ENCODE measurements at regions not wholly inside any gene's neighbourhood (a gene's known extent, or its start where the extent isn't known, plus 50 kb on each side); places are given as distances from the start of the nearest gene placed in this dataset.

DNA sequence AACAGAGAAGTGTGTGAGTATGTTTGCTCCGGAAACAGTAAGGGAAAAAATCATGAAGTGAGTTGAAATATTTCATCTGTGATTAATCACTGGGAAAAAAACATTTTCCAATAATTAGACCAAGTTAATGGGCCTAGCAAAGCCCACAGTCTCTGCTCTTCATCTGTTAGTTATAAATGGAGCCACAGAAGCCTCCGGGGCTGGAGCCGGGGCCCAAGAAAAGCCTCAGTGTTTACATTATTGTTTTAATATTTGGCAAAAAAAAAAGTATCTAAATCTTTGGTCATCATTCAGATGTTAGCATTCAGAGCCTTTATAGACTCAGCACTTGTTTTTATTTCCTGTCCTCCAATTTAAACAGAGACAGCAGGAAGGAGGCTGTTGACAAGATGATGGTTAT, 115.0 kb downstream of the UBE2U start:
- TF ChIP-seq CEBPB (IDR thresholded peaks at IDR 0.05): no peak
- no peak for TF ChIP-seq YY1 (IDR thresholded peaks at IDR 0.05; ENCODE audit: low read depth)
- no peak for TF ChIP-seq FOXM1 (IDR thresholded peaks at IDR 0.05; ENCODE audit: borderline replicate concordance, low read depth)
- TF ChIP-seq ZBTB7A (IDR thresholded peaks at IDR 0.05; ENCODE audit: low read depth): no peak
- no peak for TF ChIP-seq EGR1 (IDR thresholded peaks at IDR 0.05)
- no peak for TF ChIP-seq TCF12 (IDR thresholded peaks at IDR 0.05; ENCODE audit: low read depth)
- TF ChIP-seq, protein P1, sequence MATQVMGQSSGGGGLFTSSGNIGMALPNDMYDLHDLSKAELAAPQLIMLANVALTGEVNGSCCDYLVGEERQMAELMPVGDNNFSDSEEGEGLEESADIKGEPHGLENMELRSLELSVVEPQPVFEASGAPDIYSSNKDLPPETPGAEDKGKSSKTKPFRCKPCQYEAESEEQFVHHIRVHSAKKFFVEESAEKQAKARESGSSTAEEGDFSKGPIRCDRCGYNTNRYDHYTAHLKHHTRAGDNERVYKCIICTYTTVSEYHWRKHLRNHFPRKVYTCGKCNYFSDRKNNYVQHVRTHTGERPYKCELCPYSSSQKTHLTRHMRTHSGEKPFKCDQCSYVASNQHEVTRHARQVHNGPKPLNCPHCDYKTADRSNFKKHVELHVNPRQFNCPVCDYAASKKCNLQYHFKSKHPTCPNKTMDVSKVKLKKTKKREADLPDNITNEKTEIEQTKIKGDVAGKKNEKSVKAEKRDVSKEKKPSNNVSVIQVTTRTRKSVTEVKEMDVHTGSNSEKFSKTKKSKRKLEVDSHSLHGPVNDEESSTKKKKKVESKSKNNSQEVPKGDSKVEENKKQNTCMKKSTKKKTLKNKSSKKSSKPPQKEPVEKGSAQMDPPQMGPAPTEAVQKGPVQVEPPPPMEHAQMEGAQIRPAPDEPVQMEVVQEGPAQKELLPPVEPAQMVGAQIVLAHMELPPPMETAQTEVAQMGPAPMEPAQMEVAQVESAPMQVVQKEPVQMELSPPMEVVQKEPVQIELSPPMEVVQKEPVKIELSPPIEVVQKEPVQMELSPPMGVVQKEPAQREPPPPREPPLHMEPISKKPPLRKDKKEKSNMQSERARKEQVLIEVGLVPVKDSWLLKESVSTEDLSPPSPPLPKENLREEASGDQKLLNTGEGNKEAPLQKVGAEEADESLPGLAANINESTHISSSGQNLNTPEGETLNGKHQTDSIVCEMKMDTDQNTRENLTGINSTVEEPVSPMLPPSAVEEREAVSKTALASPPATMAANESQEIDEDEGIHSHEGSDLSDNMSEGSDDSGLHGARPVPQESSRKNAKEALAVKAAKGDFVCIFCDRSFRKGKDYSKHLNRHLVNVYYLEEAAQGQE (IDR thresholded peaks at IDR 0.05; ENCODE audit: low read depth): no peak
- no peak for TF ChIP-seq TAF1 (IDR thresholded peaks at IDR 0.05; ENCODE audit: low read depth)
- TF ChIP-seq NFIC (IDR thresholded peaks at IDR 0.05): no peak
- TF ChIP-seq CREB1 (IDR thresholded peaks at IDR 0.05; ENCODE audit: low read depth): no peak
- TF ChIP-seq, protein P2, sequence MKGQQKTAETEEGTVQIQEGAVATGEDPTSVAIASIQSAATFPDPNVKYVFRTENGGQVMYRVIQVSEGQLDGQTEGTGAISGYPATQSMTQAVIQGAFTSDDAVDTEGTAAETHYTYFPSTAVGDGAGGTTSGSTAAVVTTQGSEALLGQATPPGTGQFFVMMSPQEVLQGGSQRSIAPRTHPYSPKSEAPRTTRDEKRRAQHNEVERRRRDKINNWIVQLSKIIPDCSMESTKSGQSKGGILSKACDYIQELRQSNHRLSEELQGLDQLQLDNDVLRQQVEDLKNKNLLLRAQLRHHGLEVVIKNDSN (IDR thresholded peaks at IDR 0.05): no peak
- TF ChIP-seq EP300 (IDR thresholded peaks at IDR 0.05; ENCODE audit: borderline replicate concordance): no peak
- no peak for TF ChIP-seq TEAD4 (IDR thresholded peaks at IDR 0.05)
- TF ChIP-seq RAD21 (IDR thresholded peaks at IDR 0.05; ENCODE audit: low read depth): no peak
- TF ChIP-seq, protein P3, sequence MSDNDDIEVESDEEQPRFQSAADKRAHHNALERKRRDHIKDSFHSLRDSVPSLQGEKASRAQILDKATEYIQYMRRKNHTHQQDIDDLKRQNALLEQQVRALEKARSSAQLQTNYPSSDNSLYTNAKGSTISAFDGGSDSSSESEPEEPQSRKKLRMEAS (IDR thresholded peaks at IDR 0.05): no peak

DNA sequence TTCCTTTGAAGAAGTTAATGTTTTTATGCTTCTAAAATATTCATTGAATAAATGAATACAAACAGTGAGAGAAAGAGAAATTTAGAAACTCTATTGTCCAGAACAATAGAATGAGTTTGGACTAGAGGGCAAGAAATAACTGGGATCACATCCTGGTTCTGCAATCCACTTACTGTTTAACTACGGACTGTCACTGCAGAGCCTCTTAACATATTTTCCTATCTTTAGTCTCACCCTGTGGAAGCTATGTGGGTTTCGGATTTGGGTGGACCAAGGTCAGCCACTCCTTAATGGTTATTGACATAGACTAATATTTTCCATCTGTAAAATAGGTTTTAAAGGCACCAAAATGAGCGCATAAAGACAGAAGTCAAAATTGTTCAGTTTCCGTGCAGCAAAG, 116.6 kb downstream of the UBE2U start:
- TF ChIP-seq EGR1 (IDR thresholded peaks at IDR 0.05) (no peak), TCF12 (IDR thresholded peaks at IDR 0.05; ENCODE audit: low read depth) (no peak), RAD21 (IDR thresholded peaks at IDR 0.05; ENCODE audit: low read depth) (no peak), TAF1 (IDR thresholded peaks at IDR 0.05; ENCODE audit: low read depth) (no peak), TEAD4 (IDR thresholded peaks at IDR 0.05) (no peak), CEBPB (IDR thresholded peaks at IDR 0.05) (no peak), NFIC (IDR thresholded peaks at IDR 0.05) (no peak), EP300 (IDR thresholded peaks at IDR 0.05; ENCODE audit: borderline replicate concordance) (no peak), CREB1 (IDR thresholded peaks at IDR 0.05; ENCODE audit: low read depth) (no peak), FOXM1 (IDR thresholded peaks at IDR 0.05; ENCODE audit: borderline replicate concordance, low read depth) (no peak), ZBTB7A (IDR thresholded peaks at IDR 0.05; ENCODE audit: low read depth) (no peak), YY1 (IDR thresholded peaks at IDR 0.05; ENCODE audit: low read depth) (no peak)
- TF ChIP-seq, protein P1 (IDR thresholded peaks at IDR 0.05; ENCODE audit: low read depth): no peak
- TF ChIP-seq, protein P3 (IDR thresholded peaks at IDR 0.05): no peak
- TF ChIP-seq, protein P2 (IDR thresholded peaks at IDR 0.05): no peak

DNA sequence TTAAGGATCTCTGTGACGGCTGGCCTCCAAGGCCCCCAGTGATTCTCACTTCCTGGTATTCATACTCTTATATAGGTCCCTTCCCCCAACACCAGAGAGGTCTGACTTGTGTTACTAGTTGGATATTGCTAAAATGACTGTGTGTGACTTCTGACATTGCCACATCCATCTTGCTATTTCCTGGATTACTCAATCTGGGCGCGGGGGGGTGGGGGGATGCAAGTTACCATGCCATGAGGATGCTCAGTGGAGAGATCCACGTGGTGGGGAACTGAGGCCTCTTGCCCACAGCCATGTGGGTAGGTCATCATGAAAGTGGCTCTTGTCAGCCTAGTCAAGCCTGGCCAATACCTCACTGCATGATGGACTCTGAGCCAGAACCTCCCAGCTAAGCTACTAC, 117.0 kb downstream of the UBE2U start:
- TF ChIP-seq, protein P1 (IDR thresholded peaks at IDR 0.05; ENCODE audit: low read depth): no peak
- TF ChIP-seq EGR1 (IDR thresholded peaks at IDR 0.05) (no peak), RAD21 (IDR thresholded peaks at IDR 0.05; ENCODE audit: low read depth) (no peak), TEAD4 (IDR thresholded peaks at IDR 0.05) (no peak), YY1 (IDR thresholded peaks at IDR 0.05; ENCODE audit: low read depth) (no peak)

DNA sequence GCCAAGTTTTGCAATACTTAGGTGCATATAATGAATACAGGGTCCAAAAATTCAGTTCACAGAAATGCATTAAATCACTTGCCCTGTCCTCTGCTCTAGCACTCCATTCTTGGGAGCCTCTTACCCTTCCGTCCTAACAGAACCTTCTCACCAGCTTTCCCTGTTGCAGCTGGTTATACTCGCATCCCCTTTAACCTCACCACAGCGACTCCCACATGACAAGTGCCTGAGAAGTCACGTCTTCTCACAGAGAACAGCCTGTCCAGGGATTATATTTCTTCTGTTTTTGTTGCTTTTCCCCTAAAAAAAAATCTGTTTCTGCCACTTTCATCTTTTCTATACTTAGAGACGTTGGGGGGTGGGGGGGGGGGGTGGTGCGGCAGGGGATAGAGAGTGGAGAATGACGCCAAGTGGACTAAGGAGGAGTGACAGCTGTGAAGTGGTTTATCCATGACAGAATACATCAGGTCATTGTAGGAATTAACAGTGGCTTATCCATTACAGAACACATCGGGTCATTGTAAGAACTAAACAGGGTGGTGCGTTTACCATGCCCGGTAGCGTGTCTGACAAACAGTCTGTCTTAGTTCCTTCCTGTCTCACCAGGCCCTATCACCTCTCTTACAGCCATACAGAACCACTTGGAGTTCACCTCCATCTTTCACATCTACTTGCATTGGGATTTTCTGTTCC, 117.6 kb downstream of the UBE2U start:
- TF ChIP-seq FOXM1 (IDR thresholded peaks at IDR 0.05; ENCODE audit: borderline replicate concordance, low read depth) (no peak), YY1 (IDR thresholded peaks at IDR 0.05; ENCODE audit: low read depth) (no peak), NFIC (IDR thresholded peaks at IDR 0.05) (no peak), EP300 (IDR thresholded peaks at IDR 0.05; ENCODE audit: borderline replicate concordance) (no peak), TCF12 (IDR thresholded peaks at IDR 0.05; ENCODE audit: low read depth) (no peak), ZBTB7A (IDR thresholded peaks at IDR 0.05; ENCODE audit: low read depth) (no peak)
- TF ChIP-seq, protein P1 (IDR thresholded peaks at IDR 0.05; ENCODE audit: low read depth): no peak
- TF ChIP-seq, protein P3 (IDR thresholded peaks at IDR 0.05): no peak
- TF ChIP-seq, protein P2 (IDR thresholded peaks at IDR 0.05): no peak
